ENCODE measurements at regions not wholly inside any gene's neighbourhood (a gene's known extent, or its start where the extent isn't known, plus 50 kb on each side); places are given as distances from the start of the nearest gene placed in this dataset.

DNA sequence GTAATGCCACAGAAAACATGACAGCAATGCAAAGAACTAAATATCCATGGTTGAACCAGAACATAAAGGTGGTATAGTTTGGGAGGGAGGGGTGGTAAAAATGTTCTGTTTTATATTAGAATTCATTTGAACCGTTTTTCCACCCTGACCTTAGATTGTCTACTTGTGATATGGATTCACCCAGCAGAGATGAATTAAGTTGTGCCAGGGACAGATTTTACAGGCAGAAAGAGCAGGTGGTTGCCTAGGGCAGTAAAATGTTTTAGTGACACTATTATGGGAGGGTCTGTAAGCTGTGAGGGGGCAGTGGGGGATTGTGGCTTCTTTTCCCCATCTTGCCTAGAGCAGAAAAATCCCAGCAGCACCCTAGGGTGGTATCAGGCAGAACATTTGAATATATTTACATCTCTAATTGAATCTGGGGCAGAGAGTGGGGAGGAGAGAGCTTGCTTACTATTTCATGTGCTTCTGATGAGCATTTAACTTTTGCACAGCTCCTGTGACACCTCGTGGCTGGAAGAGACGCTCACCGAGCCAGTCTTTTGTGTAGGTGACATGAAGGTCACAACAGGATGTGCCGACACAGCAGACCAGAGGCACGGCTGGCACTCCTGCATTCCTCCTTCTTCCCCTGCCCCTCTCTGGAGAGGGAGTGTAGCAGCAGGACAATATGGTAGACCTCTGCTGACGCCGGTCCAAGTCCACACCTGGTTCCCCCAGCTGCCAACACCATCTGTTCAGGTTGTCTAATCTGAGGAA lies 452.3 kb downstream of the IRS2 start:
- Mint-ChIP-seq H3K9me3 (no peaks in the 10 kb centered on the region), H3K36me3 (no peaks in the 10 kb centered on the region), H3K27ac (no peak overlapping the region), H3K4me3 (no peak overlapping the region), H3K27me3 (no peaks in the 10 kb centered on the region), H3K4me1 (ENCODE audit: unreplicated experiment) (peaks cover 9% of the 10 kb centered on the region)
- DNase-seq (ENCODE audit: extremely low spot score, unreplicated experiment): no peak
- no peak for TF ChIP-seq CTCF (conservative IDR thresholded peaks at IDR 0.05)

- TF ChIP-seq CTCF (conservative IDR thresholded peaks at IDR 0.05): no peak
- H3K27me3 Mint-ChIP-seq: no peaks in the 10 kb centered on the region
- no peak overlapping the region for H3K27ac Mint-ChIP-seq
Measured at GRCh38 chr13:109332506-109333499, 453.6 kb downstream of the IRS2 start.

GRCh38 chr13:109331898-109332297 lies 454.5 kb downstream of the IRS2 start:
- Mint-ChIP-seq H3K4me3 (no peak overlapping the region), H3K4me1 (ENCODE audit: unreplicated experiment) (peaks cover 9% of the 10 kb centered on the region), H3K9me3 (no peaks in the 10 kb centered on the region), H3K36me3 (no peaks in the 10 kb centered on the region), H3K27ac (no peak overlapping the region), H3K27me3 (no peaks in the 10 kb centered on the region)
- TF ChIP-seq CTCF (conservative IDR thresholded peaks at IDR 0.05): no peak
- DNase-seq (ENCODE audit: extremely low spot score, unreplicated experiment): no peak

More at GRCh38 chr13:109332506-109333499, 453.6 kb downstream of the IRS2 start:
- peaks cover 9% of the 10 kb centered on the region for H3K4me1 Mint-ChIP-seq (ENCODE audit: unreplicated experiment)
- no peaks in the 10 kb centered on the region for H3K36me3 Mint-ChIP-seq
- no peak overlapping the region for H3K4me3 Mint-ChIP-seq
- H3K9me3 Mint-ChIP-seq: no peaks in the 10 kb centered on the region
- no peak for DNase-seq (ENCODE audit: extremely low spot score, unreplicated experiment)

DNA sequence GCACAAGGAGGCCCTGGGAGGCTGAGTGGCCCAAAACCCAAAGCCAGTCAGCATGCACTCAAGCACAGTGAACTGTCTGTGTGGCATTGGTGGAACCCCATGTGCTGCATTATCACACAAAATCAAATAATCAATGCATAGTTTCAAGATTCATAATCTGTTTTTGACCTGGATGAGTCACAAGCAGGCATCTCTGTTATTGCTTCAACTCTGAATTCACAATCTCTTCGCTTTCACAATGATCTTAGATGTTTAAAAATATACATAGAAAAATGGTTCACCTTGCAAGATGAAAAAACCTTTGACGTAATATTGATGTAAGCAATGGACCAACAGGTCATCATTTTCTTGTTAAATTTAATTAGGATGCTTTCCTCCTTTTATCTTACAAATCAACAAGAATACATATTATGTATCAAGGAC lies 455.4 kb downstream of the IRS2 start:
- DNase-seq (ENCODE audit: extremely low spot score, unreplicated experiment): no peak
- Mint-ChIP-seq H3K4me3 (no peak overlapping the region), H3K27me3 (no peaks in the 10 kb centered on the region), H3K27ac (no peak overlapping the region), H3K36me3 (no peaks in the 10 kb centered on the region), H3K9me3 (no peaks in the 10 kb centered on the region), H3K4me1 (ENCODE audit: unreplicated experiment) (peaks cover 9% of the 10 kb centered on the region)
- TF ChIP-seq CTCF (conservative IDR thresholded peaks at IDR 0.05): no peak

GRCh38 chr13:109330123-109330522 lies 456.3 kb downstream of the IRS2 start:
- H3K36me3 Mint-ChIP-seq: no peaks in the 10 kb centered on the region
- no peaks in the 10 kb centered on the region for H3K27me3 Mint-ChIP-seq
- peaks cover 9% of the 10 kb centered on the region for H3K4me1 Mint-ChIP-seq (ENCODE audit: unreplicated experiment)
- no peak for TF ChIP-seq CTCF (conservative IDR thresholded peaks at IDR 0.05)
- no peak overlapping the region for H3K4me3 Mint-ChIP-seq
- H3K9me3 Mint-ChIP-seq: no peaks in the 10 kb centered on the region
- no peak overlapping the region for H3K27ac Mint-ChIP-seq
- no peak for DNase-seq (ENCODE audit: extremely low spot score, unreplicated experiment)

Measured in type B pancreatic cell (in vitro differentiated cells).